IPS DF 4.7 (cell line): ENCODE measurements at regions not wholly inside any gene's neighbourhood (a gene's known extent, or its start where the extent isn't known, plus 50 kb on each side); places are given as distances from the start of the nearest gene placed in this dataset.

Experiments used
- DNase-seq: peaks from one replicate; pipeline ENCODE4 v3.0.0-alpha.2; 2013; ENCODE audit warnings: low spot score; ENCODE audit errors: extremely low read depth

GRCh38 chr18:44521668-44522022 lies 159.0 kb upstream of the SETBP1 start:
- no peak for DNase-seq

GRCh38 chr18:44526705-44527415 lies 153.8 kb upstream of the SETBP1 start:
- DNase-seq, result no peak

DNA sequence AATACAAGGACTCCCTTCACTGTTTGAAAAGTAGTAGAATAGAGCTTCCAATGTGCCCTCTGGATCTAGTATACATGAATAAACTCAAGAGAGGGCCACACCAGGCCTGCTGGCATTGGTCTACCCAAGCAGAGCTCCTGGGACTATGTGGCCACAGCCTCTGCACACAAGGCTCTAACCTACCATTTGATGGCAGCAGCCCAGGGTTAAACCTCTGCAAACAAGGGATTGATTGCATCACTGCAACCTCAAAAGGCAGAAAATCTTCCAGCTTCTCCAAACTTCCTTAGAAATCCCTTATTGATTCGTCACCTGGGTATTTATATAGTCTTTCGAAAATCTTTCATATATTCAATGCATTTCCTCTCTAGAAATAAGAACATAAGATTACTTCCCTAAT lies 147.6 kb upstream of the SETBP1 start:
- DNase-seq, result no peak

GRCh38 chr18:44536046-44536445 lies 144.6 kb upstream of the SETBP1 start:
- no peak for DNase-seq

GRCh38 chr18:44536619-44537018 lies 144.1 kb upstream of the SETBP1 start:
- no peak for DNase-seq

DNA sequence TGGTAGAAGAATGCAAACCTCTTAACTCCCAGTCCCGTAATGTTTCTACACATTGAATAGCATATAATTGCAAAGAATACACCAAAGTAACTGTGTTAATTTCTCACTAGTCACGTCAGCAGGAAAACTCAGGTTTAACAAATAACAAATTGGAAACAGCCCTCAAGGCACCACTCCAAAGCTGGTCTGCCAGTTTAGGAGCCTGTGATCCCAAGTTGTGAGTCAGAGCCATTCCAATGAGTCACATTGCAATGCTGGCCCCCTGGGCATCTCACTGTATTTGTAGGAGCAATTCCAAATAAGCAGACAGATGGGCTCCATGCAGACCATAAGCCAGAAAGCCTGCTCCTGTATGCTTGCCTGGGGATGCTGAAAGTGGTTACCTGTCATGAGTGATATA lies 143.2 kb upstream of the SETBP1 start:
- DNase-seq, result no peak

DNA sequence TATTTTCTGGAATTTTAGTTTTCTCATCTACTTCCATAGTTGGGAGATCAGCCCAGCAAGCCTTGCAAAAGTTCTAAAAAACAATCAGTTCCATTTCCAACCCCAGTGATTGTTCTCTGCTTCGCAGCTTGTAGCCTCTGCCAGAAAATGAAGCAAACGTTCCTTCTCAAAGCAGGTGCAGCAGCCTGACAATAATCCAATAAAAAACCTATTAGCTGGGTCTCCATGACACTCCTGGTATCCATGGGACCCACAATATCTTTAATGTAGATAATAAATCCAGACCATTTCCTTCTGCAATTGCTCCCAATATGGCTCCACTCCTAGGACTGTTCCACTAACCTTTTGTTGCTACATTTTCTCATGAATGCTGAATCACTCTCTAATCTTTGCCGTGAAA lies 140.8 kb upstream of the SETBP1 start:
- no peak for DNase-seq

- DNase-seq, result no peak
Observed at GRCh38 chr18:44541159-44541558, 139.5 kb upstream of the SETBP1 start.

- no peak for DNase-seq
Observed at GRCh38 chr18:44541781-44542180, 138.9 kb upstream of the SETBP1 start.

GRCh38 chr18:44543387-44543786 lies 137.3 kb upstream of the SETBP1 start:
- no peak for DNase-seq

- no peak for DNase-seq
Observed at GRCh38 chr18:44545359-44545985, 135.2 kb upstream of the SETBP1 start.

DNA sequence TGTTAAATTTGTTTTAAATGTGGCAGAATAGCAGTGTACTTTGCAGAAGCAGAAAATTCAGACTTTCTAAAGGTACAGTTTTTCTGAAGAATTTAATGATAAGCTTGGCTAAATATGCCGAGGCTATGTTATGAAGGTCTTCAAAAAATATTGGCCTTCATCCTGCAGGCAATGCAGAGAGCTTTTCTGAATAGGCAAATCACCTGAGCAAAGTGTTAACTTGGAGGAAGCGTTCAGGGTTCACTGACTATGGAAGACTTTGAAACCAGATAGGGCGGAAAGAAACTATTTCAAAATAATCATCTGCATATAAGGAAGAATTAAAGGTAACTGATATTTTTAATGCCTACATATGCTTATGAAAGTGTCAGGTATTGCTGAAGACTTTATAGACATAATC lies 133.7 kb upstream of the SETBP1 start:
- DNase-seq, result no peak

DNA sequence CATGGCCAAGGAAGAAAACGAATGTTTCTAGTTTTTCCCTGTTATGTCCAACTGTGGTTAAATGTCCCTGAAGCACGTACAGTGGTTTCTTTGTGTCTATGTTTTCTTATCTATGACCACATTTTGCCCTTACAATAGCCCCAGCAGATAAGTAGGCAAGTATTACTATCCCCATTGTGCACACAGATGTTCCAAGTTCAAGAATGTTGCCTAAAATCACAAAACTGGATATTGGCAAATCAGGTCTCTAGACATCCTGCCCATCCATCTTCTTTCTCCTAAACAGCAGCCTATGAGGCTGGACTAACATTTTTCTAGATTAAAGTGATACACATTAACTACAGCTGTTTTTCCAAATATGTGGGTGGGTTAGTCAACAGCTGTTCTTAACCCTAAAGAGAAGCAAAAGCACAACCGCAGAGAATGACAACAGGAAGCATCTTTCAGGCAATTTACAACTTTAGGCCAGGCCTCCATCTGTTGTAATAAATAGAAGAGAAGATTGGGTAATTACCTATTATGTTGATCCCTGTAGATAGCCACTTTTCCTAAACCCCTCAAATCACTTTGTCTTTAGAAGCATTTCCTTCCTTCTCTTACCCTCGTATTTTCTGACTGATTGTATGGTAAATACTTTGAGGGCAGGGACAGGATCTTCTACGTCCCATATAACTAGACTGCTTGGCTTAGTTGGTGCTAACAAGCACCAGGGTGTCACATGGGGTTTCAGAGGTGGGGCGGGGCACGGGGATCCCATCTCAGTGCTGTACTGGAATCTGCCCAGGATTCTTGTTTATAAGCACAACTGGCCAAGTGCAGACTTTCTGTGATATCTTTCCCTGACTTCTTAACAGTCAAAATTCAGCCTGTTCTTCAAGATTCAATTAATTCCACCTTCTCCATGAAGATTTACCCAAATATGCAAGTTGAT lies 132.1 kb upstream of the SETBP1 start:
- DNase-seq, result no peak

- DNase-seq, result no peak
Observed at GRCh38 chr18:44552706-44553105, 128.0 kb upstream of the SETBP1 start.

GRCh38 chr18:44556296-44556695 lies 124.4 kb upstream of the SETBP1 start:
- DNase-seq, result no peak

GRCh38 chr18:44557616-44558151 lies 123.0 kb upstream of the SETBP1 start:
- DNase-seq, result no peak

GRCh38 chr18:44558767-44559166 lies 121.9 kb upstream of the SETBP1 start:
- no peak for DNase-seq

GRCh38 chr18:44562986-44563385 lies 117.7 kb upstream of the SETBP1 start:
- no peak for DNase-seq

DNA sequence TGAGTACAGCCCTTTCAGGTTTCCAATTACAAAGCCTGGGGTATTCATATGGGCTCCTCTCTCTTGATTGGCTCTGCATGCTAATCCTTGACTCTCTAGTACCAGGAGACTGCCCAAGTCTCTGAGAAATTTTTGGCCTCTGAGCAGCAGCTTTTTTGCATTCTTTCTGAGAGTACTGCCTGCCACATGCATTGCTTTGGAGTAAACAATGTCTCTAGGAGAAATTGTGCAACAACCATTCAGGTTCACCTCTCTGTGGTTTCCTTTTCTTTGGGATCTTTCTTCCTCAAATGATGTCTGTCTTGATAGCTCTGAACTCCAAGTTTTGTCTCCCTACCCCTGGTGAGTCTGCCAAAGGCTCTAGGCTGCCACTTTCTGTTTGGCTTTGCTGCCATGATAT lies 115.8 kb upstream of the SETBP1 start:
- no peak for DNase-seq

DNA sequence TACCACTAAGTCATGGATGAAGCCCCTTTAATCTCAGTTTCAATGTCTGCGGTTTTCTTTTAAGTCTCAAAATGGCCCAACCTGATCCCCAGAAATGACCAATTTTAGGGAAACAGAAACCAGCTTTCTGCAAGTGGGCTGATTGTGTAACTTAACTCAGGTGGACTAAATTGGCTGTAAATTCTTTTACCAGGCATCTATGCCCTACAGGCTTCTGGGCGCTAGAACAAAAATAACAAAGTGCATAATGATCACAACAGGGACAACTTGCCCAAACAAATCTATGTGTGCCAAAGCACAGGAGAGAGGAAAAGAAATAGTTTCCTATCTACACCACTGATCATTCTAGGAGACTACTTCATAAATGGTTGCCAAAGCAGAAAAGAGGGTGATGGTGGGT lies 112.3 kb upstream of the SETBP1 start:
- no peak for DNase-seq

DNA sequence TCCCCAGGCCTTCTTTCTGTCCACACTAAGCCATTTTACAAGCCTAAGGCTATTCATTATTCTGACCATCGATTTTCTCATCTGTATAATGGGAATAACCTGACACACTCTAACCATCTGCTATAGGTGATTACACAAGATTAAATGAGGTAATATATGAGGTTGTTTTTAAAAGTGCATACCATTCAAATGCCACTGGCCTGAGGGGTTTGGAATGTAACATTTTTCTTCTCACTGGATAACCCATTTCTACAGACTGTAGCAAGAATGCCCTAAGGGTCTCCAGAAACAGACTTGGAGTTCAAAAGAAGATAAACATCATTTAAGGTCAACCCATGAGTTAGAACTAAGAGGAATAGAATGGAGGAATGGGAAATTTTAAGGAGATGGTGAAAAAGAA lies 111.7 kb upstream of the SETBP1 start:
- DNase-seq, result no peak

GRCh38 chr18:44569391-44570055 lies 111.2 kb upstream of the SETBP1 start:
- no peak for DNase-seq
